ENCODE measurements at regions not wholly inside any gene's neighbourhood (a gene's known extent, or its start where the extent isn't known, plus 50 kb on each side); places are given as distances from the start of the nearest gene placed in this dataset.

GRCh38 chr6:128754658-128755256 is 128.2 kb upstream of the LAMA2 start:
- TF ChIP-seq CTCF (IDR thresholded peaks at IDR 0.05; ENCODE audit: poor library complexity) (no peak), EZH2 (IDR thresholded peaks at IDR 0.05; ENCODE audit: borderline replicate concordance) (no peak)
